Activated B cell treated with CpG ODN at 0.5 μM for 24 hours (primary cell): ENCODE measurements at regions not wholly inside any gene's neighbourhood (a gene's known extent, or its start where the extent isn't known, plus 50 kb on each side); places are given as distances from the start of the nearest gene placed in this dataset.

ENCODE experiments used
- ATAC-seq: fragments of 200-7000 bp; cut with Tn5 transposase; one replicate; pipeline ENCODE4 v1.10.0; 2021; ENCODE audit warnings: low read depth, mild to moderate bottlenecking, moderate library complexity
- CTCF ChIA-PET: fragments of 350-600 bp; sonication (Branson Sonifier 250); formaldehyde crosslinking; loops from one replicate; lab custom pipeline; 2021; ENCODE audit warnings: antibody characterized with exemption; lab: Charles Lee
- POLR2A ChIA-PET: fragments of 350-600 bp; sonication (Branson Sonifier 250); formaldehyde crosslinking; loops from one replicate; lab custom pipeline; 2021; ENCODE audit warnings: antibody characterized with exemption; lab: Charles Lee
- DNase-seq: peaks from one replicate; pipeline ENCODE4 v3.0.0; 2022
- H3K27ac Mint-ChIP-seq: one replicate; pipeline ENCODE4 v1.8.0; 2020; ENCODE audit warnings: mixed read lengths
- H3K27me3 Mint-ChIP-seq: one replicate; pipeline ENCODE4 v1.8.0; 2021; ENCODE audit warnings: mixed read lengths
- H3K36me3 Mint-ChIP-seq: one replicate; pipeline ENCODE4 v1.8.0; 2021; ENCODE audit warnings: low read depth, mixed read lengths
- H3K4me1 Mint-ChIP-seq: one replicate; pipeline ENCODE4 v1.8.0; 2021; ENCODE audit warnings: mixed read lengths
- H3K4me3 Mint-ChIP-seq: one replicate; pipeline ENCODE4 v1.8.0; 2020; ENCODE audit warnings: mild to moderate bottlenecking, mixed read lengths
- H3K9me3 Mint-ChIP-seq: one replicate; pipeline ENCODE4 v1.8.0; 2020; ENCODE audit warnings: mixed read lengths
- CTCF ChIP-seq: fragments of 200-600 bp; IDR thresholded peaks from one replicate; pipeline ENCODE4 v1.8.0; 2022; ENCODE audit warnings: antibody characterized with exemption, mild to moderate bottlenecking
- intact Hi-C: fragments of 100-400 bp; cut with micrococcal nuclease; formaldehyde crosslinking; loops from one replicate; pipeline ENCODE4 v1.15.1; 2024

GRCh38 chr1:219010720-219011119 lies 163.0 kb upstream of the LYPLAL1 start:
- intact Hi-C loops, result no loop called here
- H3K27ac Mint-ChIP-seq, result no peak overlapping the region
- no peaks in the 10 kb centered on the region for H3K36me3 Mint-ChIP-seq
- DNase-seq (no peak), ATAC-seq (no peak)
- CTCF ChIA-PET, result no interaction called here
- POLR2A ChIA-PET, result no interaction called here
- peaks cover 4% of the 10 kb centered on the region for H3K27me3 Mint-ChIP-seq
- H3K4me1 Mint-ChIP-seq, result no peaks in the 10 kb centered on the region
- H3K4me3 Mint-ChIP-seq, result no peak overlapping the region
- peaks cover 1% of the 10 kb centered on the region for H3K9me3 Mint-ChIP-seq
- TF ChIP-seq CTCF, result no peak

GRCh38 chr1:219020386-219020785 lies 153.3 kb upstream of the LYPLAL1 start:
- CTCF ChIA-PET, result no interaction called here
- POLR2A ChIA-PET, result no interaction called here
- DNase-seq (no peak), ATAC-seq (no peak)
- Mint-ChIP-seq H3K4me1 (no peaks in the 10 kb centered on the region), H3K4me3 (no peak overlapping the region), H3K27ac (no peak overlapping the region), H3K9me3 (peaks cover 2% of the 10 kb centered on the region), H3K36me3 (no peaks in the 10 kb centered on the region), H3K27me3 (no peaks in the 10 kb centered on the region)
- TF ChIP-seq CTCF, result no peak
- intact Hi-C loops, result no loop called here

- no peaks in the 10 kb centered on the region for H3K4me1 Mint-ChIP-seq
- no peak for DNase-seq
- TF ChIP-seq CTCF, result no peak
- no peaks in the 10 kb centered on the region for H3K36me3 Mint-ChIP-seq
- no peak for ATAC-seq
- peaks cover 2% of the 10 kb centered on the region for H3K9me3 Mint-ChIP-seq
- no peak overlapping the region for H3K27ac Mint-ChIP-seq
- POLR2A ChIA-PET, result no interaction called here
- no peak overlapping the region for H3K4me3 Mint-ChIP-seq
- no peaks in the 10 kb centered on the region for H3K27me3 Mint-ChIP-seq
- CTCF ChIA-PET, result no interaction called here
- intact Hi-C loops, result no loop called here
These were observed 152.8 kb upstream of the LYPLAL1 start for GRCh38 chr1:219020846-219021245.

- TF ChIP-seq CTCF, result no peak
- no peak overlapping the region for H3K4me3 Mint-ChIP-seq
- ChIA-PET POLR2A (no interaction called here), CTCF (no interaction called here)
- H3K4me1 Mint-ChIP-seq, result no peaks in the 10 kb centered on the region
- H3K9me3 Mint-ChIP-seq, result no peaks in the 10 kb centered on the region
- no peak overlapping the region for H3K27ac Mint-ChIP-seq
- no peaks in the 10 kb centered on the region for H3K36me3 Mint-ChIP-seq
- H3K27me3 Mint-ChIP-seq, result no peaks in the 10 kb centered on the region
- no peak for DNase-seq
- intact Hi-C loops, result no loop called here
- no peak for ATAC-seq
These were observed 146.5 kb upstream of the LYPLAL1 start for GRCh38 chr1:219027146-219027673.

GRCh38 chr1:219031809-219032208 lies 141.9 kb upstream of the LYPLAL1 start:
- POLR2A ChIA-PET, result no interaction called here

More at GRCh38 chr1:219031809-219032208, 141.9 kb upstream of the LYPLAL1 start:
- ATAC-seq (no peak), DNase-seq (no peak)
- no peak for TF ChIP-seq CTCF
- Mint-ChIP-seq H3K9me3 (no peaks in the 10 kb centered on the region), H3K27ac (no peak overlapping the region), H3K4me1 (no peaks in the 10 kb centered on the region), H3K4me3 (no peak overlapping the region), H3K36me3 (no peaks in the 10 kb centered on the region), H3K27me3 (no peaks in the 10 kb centered on the region)
- CTCF ChIA-PET, result no interaction called here
- intact Hi-C loops, result no loop called here
